Activated CD8-positive, alpha-beta memory T cell treated with anti-CD3 and anti-CD28 coated beads, Interleukin-2, amount 50 U/mL, for 24 hours (primary cell): ENCODE measurements at regions not wholly inside any gene's neighbourhood (a gene's known extent, or its start where the extent isn't known, plus 50 kb on each side); places are given as distances from the start of the nearest gene placed in this dataset.

Experiments
- DNase-seq: peaks from one replicate; pipeline ENCODE4 v3.0.0-alpha.2; 2020; ENCODE audit errors: extremely low read depth

GRCh38 chr13:103288114-103288513 lies 221.9 kb upstream of the SLC10A2 start:
- DNase-seq, result no peak

DNA sequence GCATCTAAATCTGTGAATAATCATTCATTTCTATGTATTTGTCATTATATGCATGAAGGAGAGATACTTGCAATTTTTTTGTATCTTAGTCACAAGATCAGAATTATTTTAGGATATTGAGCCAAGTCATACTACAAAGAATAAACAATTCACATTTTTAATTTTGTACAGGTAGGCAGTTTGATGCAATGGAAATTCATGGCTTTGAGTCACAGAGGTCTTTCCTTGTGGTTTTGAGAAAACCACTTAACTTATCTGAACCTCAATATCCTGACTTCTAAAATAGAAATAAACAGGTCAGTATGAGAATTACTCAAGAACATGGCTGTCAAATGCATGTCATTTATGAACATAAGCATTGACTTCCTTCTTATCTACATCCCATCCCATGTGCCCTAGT lies 221.4 kb upstream of the SLC10A2 start:
- no peak for DNase-seq

- DNase-seq, result no peak
Measured at GRCh38 chr13:103284466-103284865, 218.2 kb upstream of the SLC10A2 start.

DNA sequence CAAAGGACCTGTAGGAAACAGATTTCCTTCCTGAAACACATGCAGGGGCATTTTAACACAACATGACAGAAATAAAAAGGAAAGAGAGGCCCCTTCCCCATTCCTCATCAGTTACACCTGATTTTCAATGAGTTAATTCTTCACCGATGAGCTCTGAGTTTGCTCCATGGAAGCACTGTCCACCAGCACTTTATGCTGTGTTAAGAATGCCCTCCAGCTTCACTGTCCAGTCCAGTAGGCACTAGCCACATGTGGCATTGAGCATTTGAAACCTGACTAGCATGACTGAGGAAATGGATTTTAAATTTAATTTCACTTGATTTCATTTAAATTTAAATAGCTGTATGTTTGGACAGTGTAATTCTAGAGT lies 217.2 kb upstream of the SLC10A2 start:
- no peak for DNase-seq

GRCh38 chr13:103282571-103283450 lies 216.6 kb upstream of the SLC10A2 start:
- DNase-seq, result no peak

- no peak for DNase-seq
Measured at GRCh38 chr13:103277959-103278694, 211.9 kb upstream of the SLC10A2 start.

DNA sequence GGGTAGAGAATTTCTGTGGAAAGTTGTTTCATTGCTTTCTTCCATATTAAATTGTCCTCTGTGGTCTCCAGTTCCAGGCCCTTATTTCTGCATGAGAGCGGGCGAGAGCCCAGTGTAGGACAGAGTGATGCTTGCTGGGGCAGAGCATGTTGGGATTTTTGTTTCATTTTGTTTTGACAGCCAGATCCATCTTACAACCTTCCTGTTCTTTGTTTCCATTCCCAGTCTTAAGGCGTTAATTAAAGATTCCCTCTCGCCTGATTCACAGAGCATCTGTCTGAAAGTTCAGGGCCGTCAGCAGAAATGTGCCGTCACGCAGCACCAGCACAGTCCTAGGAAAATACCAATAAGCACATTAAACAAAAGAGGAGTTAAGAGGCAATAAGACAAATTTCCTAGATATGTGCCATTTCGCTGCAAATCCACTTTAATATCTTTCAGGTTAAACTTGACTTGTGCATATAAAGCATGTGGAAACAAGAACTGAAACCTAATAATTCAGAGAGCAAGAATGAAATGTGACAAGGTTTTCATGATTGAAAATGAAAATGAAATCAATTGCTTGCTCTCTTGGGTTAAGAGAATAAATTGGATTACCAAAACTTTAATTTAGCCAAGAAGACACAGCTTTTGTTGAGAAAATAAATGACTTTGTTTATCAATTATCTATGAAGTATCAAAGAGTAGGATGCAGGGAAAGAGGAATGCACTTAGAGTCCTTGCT lies 210.7 kb upstream of the SLC10A2 start:
- DNase-seq, result no peak

DNA sequence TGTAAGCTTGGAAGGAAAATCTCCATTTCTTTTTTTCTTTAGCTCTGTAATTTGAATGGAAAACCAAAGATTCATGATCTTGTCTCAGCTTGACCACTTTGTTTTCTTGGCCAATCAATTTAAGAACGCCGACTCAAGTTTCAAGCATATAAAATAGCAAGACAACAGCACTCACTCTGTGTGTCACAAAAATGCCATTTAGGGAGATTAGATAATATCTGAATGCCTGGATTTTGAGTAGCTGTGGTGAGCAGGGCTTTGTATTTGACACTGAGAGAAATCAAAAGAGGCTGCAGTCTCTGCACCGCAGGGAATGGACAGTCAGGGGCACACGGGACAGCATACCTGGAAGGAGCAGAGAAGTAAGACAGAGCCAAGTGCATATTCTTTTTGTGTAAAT lies 209.5 kb upstream of the SLC10A2 start:
- no peak for DNase-seq

- DNase-seq, result no peak
Measured at GRCh38 chr13:103275081-103275480, 208.9 kb upstream of the SLC10A2 start.

- DNase-seq, result no peak
Measured at GRCh38 chr13:103273825-103274224, 207.6 kb upstream of the SLC10A2 start.

DNA sequence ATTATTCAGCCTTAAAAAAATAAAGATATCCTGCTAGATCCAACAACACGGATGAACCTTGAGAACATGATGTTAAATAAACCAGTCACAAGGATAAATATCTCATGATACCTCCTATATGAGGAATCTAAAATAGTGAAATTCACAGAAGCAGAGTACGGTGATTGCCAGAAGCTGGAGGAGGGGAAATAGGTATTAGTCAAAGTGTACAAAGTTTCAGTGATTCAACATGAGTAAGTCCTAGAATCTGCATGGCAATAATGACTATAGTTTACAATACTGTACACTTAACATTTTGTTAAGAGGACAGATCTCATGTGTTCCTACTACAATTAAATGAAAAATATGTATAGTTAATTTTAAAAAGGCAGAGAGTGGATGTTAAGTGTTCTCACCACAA lies 206.6 kb upstream of the SLC10A2 start:
- no peak for DNase-seq

DNA sequence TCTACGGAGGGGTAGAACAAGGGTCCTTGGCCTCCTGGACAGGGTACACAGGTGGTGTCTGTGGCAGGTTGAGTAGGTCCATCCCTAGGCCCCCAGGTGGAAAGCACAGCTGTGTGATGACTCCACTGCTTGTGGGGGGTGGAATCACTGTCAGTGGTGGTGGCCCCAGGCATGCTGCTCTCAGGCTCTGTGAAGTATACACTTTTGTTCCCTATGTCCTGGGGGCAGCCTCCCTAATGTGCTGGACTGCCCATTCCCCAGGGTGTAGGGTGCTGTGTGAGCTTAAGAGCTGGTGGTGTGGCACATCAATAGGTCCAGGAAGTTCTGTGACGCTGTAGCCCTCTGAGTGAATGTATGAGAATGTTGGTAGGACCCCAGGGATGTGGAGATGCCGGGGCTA lies 197.2 kb upstream of the SLC10A2 start:
- DNase-seq, result no peak

DNA sequence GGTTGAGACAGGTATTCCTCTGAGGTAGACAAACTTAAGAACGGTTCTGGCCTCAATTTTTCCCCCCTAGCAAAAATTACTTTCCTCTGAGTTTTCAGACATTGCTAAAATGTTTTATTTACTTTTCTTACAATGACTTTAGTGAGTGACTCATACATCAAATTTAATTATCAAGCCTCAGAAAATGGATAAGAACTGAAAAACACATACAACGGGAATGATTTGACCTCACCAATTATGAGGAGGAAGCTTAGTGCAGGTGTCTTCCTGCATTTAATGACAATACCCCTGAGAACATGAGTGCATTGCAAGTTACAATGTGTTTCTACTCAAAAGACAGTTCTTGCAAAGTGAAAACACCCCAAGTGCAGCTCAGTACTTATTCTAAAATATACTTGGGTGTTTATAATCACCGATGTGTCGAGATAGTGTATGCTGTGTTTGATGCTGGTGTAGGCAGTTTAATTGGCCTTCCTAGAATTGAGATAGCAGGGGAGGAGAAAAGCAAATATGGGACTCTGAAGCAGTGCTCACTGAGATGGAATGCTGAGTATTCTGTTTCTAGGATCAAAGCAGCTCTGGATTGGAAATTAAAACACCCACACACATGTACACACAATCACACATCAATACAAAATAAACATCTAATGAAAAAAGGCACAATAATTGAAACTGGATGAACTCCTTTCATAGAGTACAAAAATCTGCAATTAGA lies 189.5 kb upstream of the SLC10A2 start:
- no peak for DNase-seq

DNA sequence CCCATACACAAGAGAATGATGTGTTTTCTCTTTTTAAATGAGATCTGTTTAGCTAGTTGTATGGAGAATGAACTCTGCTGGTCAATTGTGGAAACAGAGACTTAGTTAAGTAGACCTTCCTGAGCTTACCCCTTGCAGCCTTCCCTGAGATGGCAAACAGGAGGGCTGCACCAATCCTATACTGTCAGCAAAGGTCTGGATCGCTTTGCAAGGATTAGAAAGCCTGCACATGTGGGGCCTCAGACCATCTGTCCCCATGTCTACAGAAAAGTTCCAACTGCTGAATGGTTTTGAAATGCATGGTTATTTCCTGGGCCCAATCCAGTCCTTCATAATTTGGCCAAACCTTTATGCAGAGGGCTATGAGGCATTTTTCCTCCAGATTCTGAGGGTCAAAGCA lies 183.9 kb upstream of the SLC10A2 start:
- no peak for DNase-seq

DNA sequence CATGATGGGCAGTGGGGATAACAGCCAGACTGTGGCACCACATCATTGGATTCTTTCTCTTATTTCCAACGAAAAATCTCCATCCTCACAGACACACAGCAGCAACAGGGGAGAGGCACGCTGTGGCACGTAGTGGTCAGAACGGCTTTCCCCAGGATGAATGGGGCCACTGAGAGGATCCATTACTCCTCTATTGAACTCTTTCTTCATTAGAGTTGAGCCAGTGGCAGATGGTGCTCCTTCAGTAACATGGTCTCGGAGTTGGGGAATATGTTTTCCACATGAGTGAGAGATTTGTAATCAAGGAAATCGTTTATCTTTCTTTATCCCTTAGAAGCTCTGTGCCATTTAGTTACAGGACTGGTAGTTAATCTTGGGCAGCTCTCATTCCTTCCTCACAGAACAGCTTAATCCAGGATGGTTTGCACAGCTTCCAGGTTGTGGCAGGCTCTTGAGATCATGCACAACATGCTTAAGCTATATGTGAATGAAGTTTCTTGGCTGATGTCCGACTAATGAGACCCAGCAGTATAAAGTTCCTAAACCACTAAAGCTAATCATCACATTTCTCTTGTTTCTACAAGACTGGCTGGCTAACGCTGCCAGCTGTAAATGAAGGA lies 180.5 kb upstream of the SLC10A2 start:
- no peak for DNase-seq

GRCh38 chr13:103243495-103243894 lies 177.3 kb upstream of the SLC10A2 start:
- no peak for DNase-seq

DNA sequence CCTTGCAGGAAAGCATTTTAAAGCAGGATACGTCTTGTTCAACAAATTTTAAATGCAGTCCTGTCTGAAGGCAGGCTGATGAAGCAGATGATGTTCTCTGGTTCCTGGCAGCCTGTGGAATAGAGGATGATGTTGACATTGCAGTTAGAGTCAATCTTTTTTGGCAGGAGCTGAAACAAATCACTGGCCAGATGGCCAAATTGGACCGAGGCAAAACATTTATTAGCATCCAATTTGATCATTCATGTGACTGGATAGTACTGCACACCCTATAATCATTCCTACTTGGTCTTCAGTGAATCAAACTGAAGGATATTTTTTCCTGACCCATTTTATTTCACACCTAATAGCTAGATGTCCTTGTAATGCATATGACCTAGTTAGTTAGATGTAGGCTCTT lies 172.2 kb upstream of the SLC10A2 start:
- no peak for DNase-seq

GRCh38 chr13:103236213-103236612 lies 170.0 kb upstream of the SLC10A2 start:
- DNase-seq, result no peak

DNA sequence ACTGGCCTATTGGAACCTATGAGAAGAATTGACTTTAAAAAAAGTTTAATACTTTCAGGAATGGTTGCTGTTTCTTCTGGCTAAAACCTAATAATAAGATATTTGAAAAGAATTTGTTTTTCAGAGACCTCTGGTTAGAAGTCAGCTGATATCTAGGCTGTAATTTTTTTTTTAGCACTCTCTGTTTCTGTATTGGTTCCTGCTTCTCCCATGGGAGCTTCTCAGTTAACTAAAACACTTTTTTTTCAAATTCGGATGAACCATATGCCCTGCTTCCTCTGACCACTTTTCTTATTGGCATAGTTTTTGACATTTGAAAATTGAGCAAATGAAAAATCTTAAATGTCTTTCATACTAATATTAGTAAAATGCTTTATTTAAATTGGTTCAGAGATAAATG lies 163.5 kb upstream of the SLC10A2 start:
- no peak for DNase-seq

GRCh38 chr13:103224804-103225203 lies 158.6 kb upstream of the SLC10A2 start:
- no peak for DNase-seq

DNA sequence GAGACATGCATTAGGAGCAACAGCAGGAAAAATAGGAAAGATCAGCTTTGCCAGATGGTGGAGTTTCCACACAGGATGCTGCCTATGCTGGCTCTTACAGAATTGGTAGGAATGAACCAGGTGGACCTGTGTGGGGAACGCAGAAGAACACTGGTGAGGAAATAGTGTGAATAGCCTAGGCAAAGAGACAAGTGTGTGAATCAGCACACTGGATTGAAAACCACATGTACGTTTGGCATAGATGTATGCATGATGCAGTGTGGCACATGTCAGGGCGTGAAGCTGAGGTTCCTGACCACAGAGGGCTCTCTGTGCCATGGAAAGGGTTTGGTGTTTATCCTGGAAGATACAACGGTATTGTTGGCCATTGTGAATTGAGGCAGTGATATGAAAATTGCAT lies 156.5 kb upstream of the SLC10A2 start:
- DNase-seq, result no peak

DNA sequence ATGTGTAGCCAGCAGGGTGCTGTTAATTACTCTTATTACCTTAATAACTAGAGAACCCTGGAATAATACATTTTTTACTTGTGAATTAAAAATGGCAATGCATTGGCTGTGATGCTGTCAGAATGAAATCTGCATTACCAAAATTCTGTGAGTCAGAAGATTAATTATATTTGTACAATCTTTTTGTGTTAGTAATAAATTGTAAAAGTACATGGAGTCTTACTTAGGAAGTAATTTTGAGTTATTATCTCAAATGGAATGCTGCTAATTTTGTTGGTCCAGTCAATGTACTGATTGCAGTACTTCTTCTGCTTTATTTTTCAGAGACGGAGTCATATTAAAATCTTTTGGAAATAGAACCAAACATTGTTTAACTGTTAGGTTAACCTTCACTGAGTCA lies 152.0 kb upstream of the SLC10A2 start:
- DNase-seq, result no peak
